A673 (cell line): ENCODE measurements at regions not wholly inside any gene's neighbourhood (a gene's known extent, or its start where the extent isn't known, plus 50 kb on each side); places are given as distances from the start of the nearest gene placed in this dataset.

Experiments used
- BruUV-seq: library from RNA; stranded (reverse); fragments of 400-500 nt; replicated peaks from 2 replicates; lab custom pipeline; 2021; lab: Mats Ljungman, UMichigan
- CTCF ChIA-PET: fragments of 300-600 bp; sonication (Branson Sonifier 250); formaldehyde crosslinking; loops from one replicate; lab custom pipeline; 2022; ENCODE audit warnings: antibody characterized with exemption; lab: Charles Lee
- POLR2A ChIA-PET: fragments of 300-600 bp; sonication (Branson Sonifier 250); formaldehyde crosslinking; loops from one replicate; lab custom pipeline; 2022; ENCODE audit warnings: antibody characterized with exemption; ENCODE audit not compliant: low non-redundant PET; lab: Charles Lee
- DNase-seq: peaks from one replicate; pipeline ENCODE4 v3.0.0-alpha.2; 2015; ENCODE audit warnings: low spot score
- H3K27ac ChIP-seq: fragments of 200-600 bp; sonication (generic); 2 replicates; pipeline ENCODE4 v1.5.1; 2016; ENCODE audit warnings: mixed run types, low read depth, mild to moderate bottlenecking, mixed read lengths, antibody characterized with exemption, low read length; ENCODE audit not compliant: poor library complexity, severe bottlenecking
- H3K27me3 ChIP-seq: fragments of 200-600 bp; sonication (generic); replicated peaks from 2 replicates; pipeline ENCODE4 v1.6.1; 2017; ENCODE audit warnings: mixed run types, low read depth, mild to moderate bottlenecking, mixed read lengths, antibody characterized with exemption, low read length; ENCODE audit not compliant: insufficient read depth, poor library complexity
- H3K36me3 ChIP-seq: fragments of 200-600 bp; sonication (generic); 2 replicates; pipeline ENCODE4 v1.6.1; 2016; ENCODE audit warnings: mixed run types, mild to moderate bottlenecking, mixed read lengths, antibody characterized with exemption, low read length; ENCODE audit not compliant: insufficient read depth, poor library complexity, severe bottlenecking
- H3K4me1 ChIP-seq: fragments of 200-600 bp; sonication (generic); 2 replicates; pipeline ENCODE4 v1.6.1; 2017; ENCODE audit warnings: mixed run types, mild to moderate bottlenecking, mixed read lengths, antibody characterized with exemption, low read length; ENCODE audit not compliant: insufficient read depth, poor library complexity, severe bottlenecking
- H3K4me3 ChIP-seq: fragments of 200-600 bp; sonication (generic); 2 replicates; pipeline ENCODE4 v1.5.1; 2016; ENCODE audit warnings: low read depth, mixed run types, mild to moderate bottlenecking, mixed read lengths, low read length; ENCODE audit not compliant: poor library complexity, severe bottlenecking
- H3K9me3 ChIP-seq: fragments of 200-600 bp; sonication (generic); 2 replicates; pipeline ENCODE4 v1.6.1; 2016; ENCODE audit warnings: mixed run types, low read depth, mild to moderate bottlenecking, mixed read lengths, antibody characterized with exemption, low read length; ENCODE audit not compliant: poor library complexity, severe bottlenecking
- CTCF ChIP-seq: fragments of 300-800, 200-600 bp; sonication (generic); conservative IDR thresholded peaks from 2 replicates; pipeline ENCODE4 v1.5.1; 2017; ENCODE audit warnings: low read depth, mild to moderate bottlenecking, antibody characterized with exemption, low read length, moderate library complexity, mixed read lengths
- EZH2 ChIP-seq: fragments of 200-600 bp; sonication (generic); IDR thresholded peaks from 2 replicates; pipeline ENCODE4 v1.6.1; 2017; ENCODE audit warnings: borderline replicate concordance, low read depth, mild to moderate bottlenecking, mixed read lengths, antibody characterized with exemption, low read length; ENCODE audit not compliant: poor library complexity, severe bottlenecking
- intact Hi-C: fragments of 100-400 bp; cut with micrococcal nuclease; formaldehyde crosslinking; loops from one replicate; pipeline ENCODE4 v1.10.0; 2022; ENCODE audit not compliant: unreplicated experiment

- TF ChIP-seq EZH2 (no peak), CTCF (no peak)
- intact Hi-C loops = no loop called here
- peaks cover 21% of the 10 kb centered on the region for H3K4me1 ChIP-seq
- H3K27me3 ChIP-seq = no peaks in the 10 kb centered on the region
- no peaks in the 10 kb centered on the region for H3K9me3 ChIP-seq
- no peak overlapping the region for H3K4me3 ChIP-seq
- ChIA-PET POLR2A (no interaction called here), CTCF (no interaction called here)
- H3K36me3 ChIP-seq = no peaks in the 10 kb centered on the region
- no peak for DNase-seq
- no peak overlapping the region for H3K27ac ChIP-seq
- no TSS peak for BruUV-seq
Measured at GRCh38 chr14:58915646-58916045, 272.8 kb upstream of the DAAM1 start.

- intact Hi-C loops = no loop called here
- DNase-seq = no peak
- BruUV-seq = no TSS peak
- Histone ChIP-seq H3K4me3 (no peak overlapping the region), H3K27me3 (no peaks in the 10 kb centered on the region), H3K36me3 (no peaks in the 10 kb centered on the region), H3K9me3 (no peaks in the 10 kb centered on the region), H3K4me1 (peaks cover 21% of the 10 kb centered on the region), H3K27ac (no peak overlapping the region)
- POLR2A ChIA-PET = interaction anchor here (0.6 kb wide), 1 partner anchor 38 kb away, joined by 4 read pairs; no protein-coding TSS in a partner anchor
- TF ChIP-seq EZH2 (no peak), CTCF (no peak)
- CTCF ChIA-PET = no interaction called here
Measured at GRCh38 chr14:58918066-58918738, 270.3 kb upstream of the DAAM1 start.

GRCh38 chr14:58919217-58919616 lies 269.2 kb upstream of the DAAM1 start:
- no peaks in the 10 kb centered on the region for H3K27me3 ChIP-seq
- peak; percentile 79 for DNase-seq
- ChIA-PET POLR2A (interaction anchor here (0.6 kb wide), 1 partner anchor 20 kb away, joined by 7 read pairs; no protein-coding TSS in a partner anchor), CTCF (no interaction called here)
- peaks cover 21% of the 10 kb centered on the region for H3K4me1 ChIP-seq
- BruUV-seq = no TSS peak
- TF ChIP-seq EZH2 = no peak
- no peak for TF ChIP-seq CTCF
- H3K4me3 ChIP-seq = no peak overlapping the region
- no peaks in the 10 kb centered on the region for H3K9me3 ChIP-seq
- no peaks in the 10 kb centered on the region for H3K36me3 ChIP-seq
- intact Hi-C loops = no loop called here
- no peak overlapping the region for H3K27ac ChIP-seq
